ENCODE measurements at regions not wholly inside any gene's neighbourhood (a gene's known extent, or its start where the extent isn't known, plus 50 kb on each side); places are given as distances from the start of the nearest gene placed in this dataset. TPM values are rescaled to one million over a fixed set of nuclear protein-coding genes. Genes with fewer than 3 reads are reported as not detected.

DNA sequence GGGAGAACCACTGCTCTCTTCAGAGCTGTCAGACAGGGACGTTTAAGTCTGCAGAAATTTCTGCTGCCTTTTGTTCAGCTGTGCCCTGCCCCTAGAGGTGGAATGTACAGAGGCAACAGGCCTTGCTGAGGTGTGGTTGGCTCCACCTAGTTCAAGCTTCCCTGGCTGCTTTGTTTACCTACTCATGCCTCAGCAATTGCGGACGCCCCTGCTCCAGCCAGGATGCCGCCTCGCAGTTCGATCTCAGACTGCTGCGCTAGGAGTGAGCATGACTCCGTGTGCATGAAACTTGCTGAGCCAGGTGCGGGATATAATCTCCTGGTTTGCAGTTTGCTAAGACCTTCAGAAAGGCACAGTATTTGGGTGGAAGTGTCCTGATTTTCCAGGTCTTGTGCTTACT is 70.9 kb downstream of the MAGEB5 start:
- no peak overlapping the region for H3K4me3 Mint-ChIP-seq
- Histone ChIP-seq H3K36me3 (replicated peaks in 1 of 2; ENCODE audit: control insufficient read depth in 1 of 2, insufficient read depth in 2 of 2, low read length in 2 of 2) (no peaks in the 10 kb centered on the region), H4K20me1 (ENCODE audit: insufficient read depth, low read length) (no peaks in the 10 kb centered on the region), H3K4me1 (ENCODE audit: control insufficient read depth in 1 of 2, insufficient read depth in 2 of 2, low read length in 2 of 2) (no peaks in the 10 kb centered on the region), H3K27me3 (ENCODE audit: control insufficient read depth in 2 of 2, insufficient read depth in 2 of 2, low read length in 2 of 2) (no peaks in the 10 kb centered on the region), H3K4me2 (replicated peaks; ENCODE audit: extremely low read depth, low read length, poor library complexity, severe bottlenecking) (no peak overlapping the region), H3K4me3 (replicated peaks in 1 of 3; ENCODE audit: low read depth in 2 of 3, low read length in 3 of 3) (no peak overlapping the region), H3K79me2 (ENCODE audit: insufficient read depth, low read length) (no peaks in the 10 kb centered on the region), H2AFZ (ENCODE audit: insufficient read depth, low read depth, low read length, poor library complexity, severe bottlenecking) (no peak overlapping the region), H3K27ac (ENCODE audit: low read depth in 1 of 2, low read length in 2 of 2) (no peak overlapping the region), H3K9ac (ENCODE audit: insufficient read depth, low read length, poor library complexity, severe bottlenecking) (no peak overlapping the region), H3K9me3 (replicated peaks in 1 of 2; ENCODE audit: control insufficient read depth in 1 of 2, insufficient read depth in 1 of 2, low read length in 2 of 2) (peaks cover 0 to 4% of the 10 kb centered on the region in 2 donors)
- WGBS (ENCODE audit: insufficient coverage), result 97% methylated on average over 6 of the region's 9 CpGs
- no peaks in the 10 kb centered on the region for H3K36me3 Mint-ChIP-seq
- H3K27me3 Mint-ChIP-seq (ENCODE audit: low read depth in 3 of 3), result no peaks in the 10 kb centered on the region
- peaks cover 0 to 5% (median 2%) of the 10 kb centered on the region in 7 donors for H3K9me3 Mint-ChIP-seq
- intact Hi-C loops (cut with micrococcal nuclease), result no loop called here
- H3K4me1 Mint-ChIP-seq, result no peaks in the 10 kb centered on the region
- no peak for DNase-seq
- no peak overlapping the region for H3K27ac Mint-ChIP-seq
- TF ChIP-seq, protein P1, sequence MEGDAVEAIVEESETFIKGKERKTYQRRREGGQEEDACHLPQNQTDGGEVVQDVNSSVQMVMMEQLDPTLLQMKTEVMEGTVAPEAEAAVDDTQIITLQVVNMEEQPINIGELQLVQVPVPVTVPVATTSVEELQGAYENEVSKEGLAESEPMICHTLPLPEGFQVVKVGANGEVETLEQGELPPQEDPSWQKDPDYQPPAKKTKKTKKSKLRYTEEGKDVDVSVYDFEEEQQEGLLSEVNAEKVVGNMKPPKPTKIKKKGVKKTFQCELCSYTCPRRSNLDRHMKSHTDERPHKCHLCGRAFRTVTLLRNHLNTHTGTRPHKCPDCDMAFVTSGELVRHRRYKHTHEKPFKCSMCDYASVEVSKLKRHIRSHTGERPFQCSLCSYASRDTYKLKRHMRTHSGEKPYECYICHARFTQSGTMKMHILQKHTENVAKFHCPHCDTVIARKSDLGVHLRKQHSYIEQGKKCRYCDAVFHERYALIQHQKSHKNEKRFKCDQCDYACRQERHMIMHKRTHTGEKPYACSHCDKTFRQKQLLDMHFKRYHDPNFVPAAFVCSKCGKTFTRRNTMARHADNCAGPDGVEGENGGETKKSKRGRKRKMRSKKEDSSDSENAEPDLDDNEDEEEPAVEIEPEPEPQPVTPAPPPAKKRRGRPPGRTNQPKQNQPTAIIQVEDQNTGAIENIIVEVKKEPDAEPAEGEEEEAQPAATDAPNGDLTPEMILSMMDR (IDR thresholded peaks at IDR 0.05), result no peak

Small RNAs in the stretch of these regions (small RNA-seq; reads per million reads assigned to genes)
- gene AC005345.1 (ENCODE audit: insufficient read length, low read depth), result not detected
- gene RF00019 (ENCODE audit: insufficient read length, low read depth), result not detected
- gene RNU1-142P (ENCODE audit: insufficient read length, low read depth), result not detected

Measured in CD14-positive monocyte (primary cell).